ENCODE measurements at regions not wholly inside any gene's neighbourhood (a gene's known extent, or its start where the extent isn't known, plus 50 kb on each side); places are given as distances from the start of the nearest gene placed in this dataset.
"Not testable (repeated sequence)": the region's sequence is repeated elsewhere in the genome, so short reads cannot be mapped to it uniquely, and the experiment has no call there.

- no peak overlapping the region for H3K9ac ChIP-seq (ENCODE audit: low read length)
- no peak overlapping the region for H2AK5ac ChIP-seq (ENCODE audit: low read length)
- no CpG with 5 or more reads among the region's 1 CpG for WGBS (ENCODE audit: extremely low coverage, insufficient coverage, insufficient read length)
- H3K79me2 ChIP-seq (ENCODE audit: control insufficient read depth, insufficient read depth, low read length, poor library complexity) = no peaks in the 10 kb centered on the region
- no peak overlapping the region for H2BK12ac ChIP-seq (ENCODE audit: low read length)
- no peak overlapping the region for H3K27ac ChIP-seq (ENCODE audit: low read depth, low read length)
- H4K91ac ChIP-seq (ENCODE audit: low read depth, low read length) = no peak overlapping the region
- H4K12ac ChIP-seq (ENCODE audit: low read depth, low read length) = no peak overlapping the region
- H3K23ac ChIP-seq (ENCODE audit: low read length) = no peak overlapping the region
- peaks cover 0 to 4% of the 10 kb centered on the region in 2 experiments for H3K36me3 ChIP-seq (ENCODE audit: control insufficient read depth in 1 of 2, insufficient read depth in 2 of 2, low read length in 2 of 2)
- H3K4me1 ChIP-seq (ENCODE audit: control insufficient read depth in 1 of 2, insufficient read depth in 2 of 2, low read length in 2 of 2) = no peaks in the 10 kb centered on the region
- no peak overlapping the region for H3K4me2 ChIP-seq (ENCODE audit: low read length)
- H2AFZ ChIP-seq (ENCODE audit: insufficient read depth, low read length, poor library complexity) = no peak overlapping the region
- DNase-seq = no peak
- H3K9me3 ChIP-seq (ENCODE audit: insufficient read depth, low read depth, low read length) = no peaks in the 10 kb centered on the region
- H4K8ac ChIP-seq (ENCODE audit: low read depth, low read length) = no peak overlapping the region
- H3K27me3 ChIP-seq (ENCODE audit: insufficient read depth, low read length) = no peaks in the 10 kb centered on the region
- H3K18ac ChIP-seq (ENCODE audit: low read length) = no peak overlapping the region
- no peak overlapping the region for H3K4me3 ChIP-seq (ENCODE audit: low read depth, low read length)
- no peak overlapping the region for H3K14ac ChIP-seq (ENCODE audit: low read length)
- H2BK120ac ChIP-seq (ENCODE audit: insufficient read depth, low read length, poor library complexity) = no peak overlapping the region
- no peak overlapping the region for H2BK5ac ChIP-seq (ENCODE audit: low read depth, low read length, poor library complexity)
- no peaks in the 10 kb centered on the region for H3K79me1 ChIP-seq (ENCODE audit: low read length)
- H3K4ac ChIP-seq (ENCODE audit: low read depth, low read length) = no peak overlapping the region
Observed at GRCh38 chr1:198848649-198849048, 209.8 kb downstream of the PTPRC start.

- Histone ChIP-seq H3K4me2 (ENCODE audit: low read length) (no peak overlapping the region), H3K18ac (ENCODE audit: low read length) (no peak overlapping the region), H3K23ac (ENCODE audit: low read length) (no peak overlapping the region), H3K4me1 (ENCODE audit: control insufficient read depth in 1 of 2, insufficient read depth in 2 of 2, low read length in 2 of 2) (no peaks in the 10 kb centered on the region), H4K12ac (ENCODE audit: low read depth, low read length) (no peak overlapping the region), H3K4me3 (ENCODE audit: low read depth, low read length) (no peak overlapping the region), H3K9ac (ENCODE audit: low read length) (no peak overlapping the region), H3K9me3 (ENCODE audit: insufficient read depth, low read depth, low read length) (no peaks in the 10 kb centered on the region), H2BK12ac (ENCODE audit: low read length) (no peak overlapping the region), H4K8ac (ENCODE audit: low read depth, low read length) (no peak overlapping the region), H3K27ac (ENCODE audit: low read depth, low read length) (no peak overlapping the region), H3K27me3 (ENCODE audit: insufficient read depth, low read length) (no peaks in the 10 kb centered on the region), H3K4ac (ENCODE audit: low read depth, low read length) (no peak overlapping the region), H3K79me1 (ENCODE audit: low read length) (no peaks in the 10 kb centered on the region), H3K14ac (ENCODE audit: low read length) (no peak overlapping the region), H2AFZ (ENCODE audit: insufficient read depth, low read length, poor library complexity) (no peak overlapping the region), H2BK120ac (ENCODE audit: insufficient read depth, low read length, poor library complexity) (no peak overlapping the region), H4K91ac (ENCODE audit: low read depth, low read length) (no peak overlapping the region), H3K79me2 (ENCODE audit: control insufficient read depth, insufficient read depth, low read length, poor library complexity) (no peaks in the 10 kb centered on the region), H2BK5ac (ENCODE audit: low read depth, low read length, poor library complexity) (no peak overlapping the region), H2AK5ac (ENCODE audit: low read length) (no peak overlapping the region), H3K36me3 (ENCODE audit: control insufficient read depth in 1 of 2, insufficient read depth in 2 of 2, low read length in 2 of 2) (peaks cover 0 to 4% of the 10 kb centered on the region in 2 experiments)
- DNase-seq = no peak
- no CpG with 5 or more reads among the region's 2 CpGs for WGBS (ENCODE audit: extremely low coverage, insufficient coverage, insufficient read length)
Observed at GRCh38 chr1:198849093-198849492, 210.3 kb downstream of the PTPRC start.

GRCh38 chr1:198850196-198850595, 211.4 kb downstream of the PTPRC start:
- peaks cover 0 to 4% of the 10 kb centered on the region in 2 experiments for H3K36me3 ChIP-seq (ENCODE audit: control insufficient read depth in 1 of 2, insufficient read depth in 2 of 2, low read length in 2 of 2)
- H4K91ac ChIP-seq (ENCODE audit: low read depth, low read length) = no peak overlapping the region
- no peak overlapping the region for H3K4me2 ChIP-seq (ENCODE audit: low read length)
- no CpG with 5 or more reads among the region's 1 CpG for WGBS (ENCODE audit: extremely low coverage, insufficient coverage, insufficient read length)
- no peak overlapping the region for H3K4ac ChIP-seq (ENCODE audit: low read depth, low read length)
- H2BK5ac ChIP-seq (ENCODE audit: low read depth, low read length, poor library complexity) = no peak overlapping the region
- H3K79me1 ChIP-seq (ENCODE audit: low read length) = no peaks in the 10 kb centered on the region
- H2AK5ac ChIP-seq (ENCODE audit: low read length) = no peak overlapping the region
- H3K9me3 ChIP-seq (ENCODE audit: insufficient read depth, low read depth, low read length) = no peaks in the 10 kb centered on the region
- H3K4me1 ChIP-seq (ENCODE audit: control insufficient read depth in 1 of 2, insufficient read depth in 2 of 2, low read length in 2 of 2) = no peaks in the 10 kb centered on the region
- H2AFZ ChIP-seq (ENCODE audit: insufficient read depth, low read length, poor library complexity) = no peak overlapping the region
- no peak overlapping the region for H3K27ac ChIP-seq (ENCODE audit: low read depth, low read length)
- H3K4me3 ChIP-seq (ENCODE audit: low read depth, low read length) = no peak overlapping the region
- H4K8ac ChIP-seq (ENCODE audit: low read depth, low read length) = no peak overlapping the region
- H3K18ac ChIP-seq (ENCODE audit: low read length) = no peak overlapping the region
- no peak overlapping the region for H4K12ac ChIP-seq (ENCODE audit: low read depth, low read length)
- no peaks in the 10 kb centered on the region for H3K27me3 ChIP-seq (ENCODE audit: insufficient read depth, low read length)
- no peak overlapping the region for H3K9ac ChIP-seq (ENCODE audit: low read length)
- H2BK12ac ChIP-seq (ENCODE audit: low read length) = no peak overlapping the region
- no peak overlapping the region for H3K23ac ChIP-seq (ENCODE audit: low read length)
- no peak for DNase-seq
- H3K79me2 ChIP-seq (ENCODE audit: control insufficient read depth, insufficient read depth, low read length, poor library complexity) = no peaks in the 10 kb centered on the region
- H2BK120ac ChIP-seq (ENCODE audit: insufficient read depth, low read length, poor library complexity) = no peak overlapping the region
- H3K14ac ChIP-seq (ENCODE audit: low read length) = no peak overlapping the region

DNA sequence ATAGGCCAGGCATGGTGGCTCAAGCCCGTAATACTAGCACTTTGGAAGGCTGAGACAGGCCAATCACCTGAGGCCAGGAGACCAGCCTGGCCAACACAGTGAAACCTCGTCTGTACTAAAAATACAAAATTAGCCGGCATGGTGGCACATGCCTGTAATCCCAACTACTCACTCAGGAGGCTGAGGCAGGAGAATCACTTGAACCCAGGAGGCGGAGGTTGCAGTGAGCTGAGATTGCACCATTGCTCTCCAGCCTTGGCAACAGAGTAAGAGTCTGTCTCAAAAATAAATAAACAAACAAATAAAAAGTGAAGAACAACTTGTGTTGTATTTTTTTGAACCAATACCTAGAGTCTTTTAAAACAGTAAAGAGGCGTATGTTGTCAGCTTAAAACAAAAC, 212.1 kb downstream of the PTPRC start:
- no CpG with 5 or more reads among the region's 5 CpGs for WGBS (ENCODE audit: extremely low coverage, insufficient coverage, insufficient read length)
- peak; percentile 51 to 57 for DNase-seq
- H2BK120ac ChIP-seq (ENCODE audit: insufficient read depth, low read length, poor library complexity); H2AFZ ChIP-seq (ENCODE audit: insufficient read depth, low read length, poor library complexity); H4K8ac ChIP-seq (ENCODE audit: low read depth, low read length); H3K36me3 ChIP-seq (ENCODE audit: control insufficient read depth in 1 of 2, insufficient read depth in 2 of 2, low read length in 2 of 2); H2AK5ac ChIP-seq (ENCODE audit: low read length); H3K4me1 ChIP-seq (ENCODE audit: control insufficient read depth in 1 of 2, insufficient read depth in 2 of 2, low read length in 2 of 2); H3K27ac ChIP-seq (ENCODE audit: low read depth, low read length); H2BK12ac ChIP-seq (ENCODE audit: low read length); H3K23ac ChIP-seq (ENCODE audit: low read length); H3K18ac ChIP-seq (ENCODE audit: low read length); H3K4ac ChIP-seq (ENCODE audit: low read depth, low read length); H3K79me2 ChIP-seq (ENCODE audit: control insufficient read depth, insufficient read depth, low read length, poor library complexity); H3K4me2 ChIP-seq (ENCODE audit: low read length); H3K9ac ChIP-seq (ENCODE audit: low read length); H2BK5ac ChIP-seq (ENCODE audit: low read depth, low read length, poor library complexity); H4K12ac ChIP-seq (ENCODE audit: low read depth, low read length); H3K4me3 ChIP-seq (ENCODE audit: low read depth, low read length); H4K91ac ChIP-seq (ENCODE audit: low read depth, low read length); H3K14ac ChIP-seq (ENCODE audit: low read length); H3K79me1 ChIP-seq (ENCODE audit: low read length); H3K27me3 ChIP-seq (ENCODE audit: insufficient read depth, low read length); H3K9me3 ChIP-seq (ENCODE audit: insufficient read depth, low read depth, low read length): not testable (repeated sequence)

Data from trophoblast cell (in vitro differentiated cells and primary cell).